Effector memory CD8-positive, alpha-beta T cell (primary cell): ENCODE measurements at regions not wholly inside any gene's neighbourhood (a gene's known extent, or its start where the extent isn't known, plus 50 kb on each side); places are given as distances from the start of the nearest gene placed in this dataset.

Source experiments
- ATAC-seq: fragments of 150-1000 bp; cut with Tn5 transposase; replicated peaks from 2 replicates; pipeline ENCODE4 v1.10.0; 2021; ENCODE audit warnings: mild to moderate bottlenecking, moderate library complexity
- DNase-seq, 3 experiments: peaks; one replicate each; pipeline ENCODE4 v3.0.0; 2021
- H3K27ac Mint-ChIP-seq, 2 donors: one replicate each; pipeline ENCODE4 v1.8.0; 2022; ENCODE audit warnings: mild to moderate bottlenecking in 2 of 2, mixed read lengths in 2 of 2, moderate library complexity in 2 of 2
- H3K27me3 Mint-ChIP-seq, 2 donors: one replicate each; pipeline ENCODE4 v1.8.0; 2022; ENCODE audit warnings: mixed read lengths in 2 of 2
- H3K36me3 Mint-ChIP-seq: one replicate; pipeline ENCODE4 v1.8.0; 2022; ENCODE audit warnings: mild to moderate bottlenecking, moderate library complexity, mixed read lengths; ENCODE audit not compliant: insufficient read depth
- H3K4me1 Mint-ChIP-seq, 2 donors: one replicate each; pipeline ENCODE4 v1.8.0; 2022; ENCODE audit warnings: low read depth in 2 of 2, mixed read lengths in 2 of 2
- H3K4me3 Mint-ChIP-seq, 2 donors: one replicate each; pipeline ENCODE4 v1.8.0; 2022; ENCODE audit warnings: mild to moderate bottlenecking in 2 of 2, mixed read lengths in 2 of 2, moderate library complexity in 2 of 2
- H3K9me3 Mint-ChIP-seq, 2 donors: one replicate each; pipeline ENCODE4 v1.8.0; 2022; ENCODE audit warnings: mixed read lengths in 2 of 2

- Mint-ChIP-seq H3K36me3 (peaks cover 68% of the 10 kb centered on the region), H3K9me3 (no peaks in the 10 kb centered on the region), H3K4me3 (peak overlapping the region; percentile 90 to 95), H3K27me3 (no peaks in the 10 kb centered on the region), H3K27ac (peak overlapping the region; percentile 94 to 95), H3K4me1 (peaks cover 46 to 58% of the 10 kb centered on the region in 2 donors)
- DNase-seq (no peak), ATAC-seq (no peak)
Measured at GRCh38 chr16:85555719-85556455, 57.2 kb upstream of the GSE1 start.

GRCh38 chr16:85556456-85557082 is 56.6 kb upstream of the GSE1 start:
- ATAC-seq = peak; percentile 11
- Mint-ChIP-seq H3K4me3 (peak overlapping the region; percentile 90 to 95), H3K27me3 (no peaks in the 10 kb centered on the region), H3K9me3 (no peaks in the 10 kb centered on the region), H3K27ac (peak overlapping the region; percentile 94 to 95), H3K36me3 (peaks cover 70% of the 10 kb centered on the region), H3K4me1 (peaks cover 47 to 63% of the 10 kb centered on the region in 2 donors)
- peak in 2 of 3 experiments; percentile 25 to 46 for DNase-seq

- Mint-ChIP-seq H3K9me3 (no peaks in the 10 kb centered on the region), H3K27ac (peak overlapping the region; percentile 94 to 95), H3K27me3 (no peaks in the 10 kb centered on the region), H3K4me3 (peak overlapping the region; percentile 90 to 95), H3K4me1 (peaks cover 49 to 66% of the 10 kb centered on the region in 2 donors), H3K36me3 (peaks cover 69% of the 10 kb centered on the region)
- peak; percentile 14 for ATAC-seq
- DNase-seq = peak in 2 of 3 experiments; percentile 37 to 41
Measured at GRCh38 chr16:85557083-85557970, 55.8 kb upstream of the GSE1 start.

- no peaks in the 10 kb centered on the region for H3K27me3 Mint-ChIP-seq
- H3K4me1 Mint-ChIP-seq = peaks cover 49 to 67% of the 10 kb centered on the region in 2 donors
- peak overlapping the region; percentile 90 to 95 for H3K4me3 Mint-ChIP-seq
- peaks cover 68% of the 10 kb centered on the region for H3K36me3 Mint-ChIP-seq
- H3K9me3 Mint-ChIP-seq = no peaks in the 10 kb centered on the region
- DNase-seq (no peak), ATAC-seq (no peak)
- H3K27ac Mint-ChIP-seq = peak overlapping the region; percentile 94 to 95
Measured at GRCh38 chr16:85557971-85558657, 55.0 kb upstream of the GSE1 start.

GRCh38 chr16:85560932-85561247 is 52.2 kb upstream of the GSE1 start:
- no peaks in the 10 kb centered on the region for H3K9me3 Mint-ChIP-seq
- peaks cover 57% of the 10 kb centered on the region for H3K36me3 Mint-ChIP-seq
- ATAC-seq (no peak), DNase-seq (no peak)
- no peaks in the 10 kb centered on the region for H3K27me3 Mint-ChIP-seq
- H3K4me1 Mint-ChIP-seq = peaks cover 62 to 81% of the 10 kb centered on the region in 2 donors
- peak overlapping the region; percentile 13 to 23 for H3K4me3 Mint-ChIP-seq
- peak overlapping the region; percentile 91 to 95 for H3K27ac Mint-ChIP-seq

- peaks cover 56% of the 10 kb centered on the region for H3K36me3 Mint-ChIP-seq
- peak overlapping the region; percentile 91 to 95 for H3K27ac Mint-ChIP-seq
- H3K4me1 Mint-ChIP-seq = peaks cover 66 to 84% of the 10 kb centered on the region in 2 donors
- H3K9me3 Mint-ChIP-seq = no peaks in the 10 kb centered on the region
- peak overlapping the region; percentile 13 to 34 for H3K4me3 Mint-ChIP-seq
- ATAC-seq (no peak), DNase-seq (no peak)
- no peaks in the 10 kb centered on the region for H3K27me3 Mint-ChIP-seq
Measured at GRCh38 chr16:85561248-85562092, 51.7 kb upstream of the GSE1 start.

- H3K27me3 Mint-ChIP-seq = no peaks in the 10 kb centered on the region
- H3K36me3 Mint-ChIP-seq = peaks cover 58% of the 10 kb centered on the region
- peak overlapping the region; percentile 81 to 91 for H3K27ac Mint-ChIP-seq
- DNase-seq (no peak), ATAC-seq (no peak)
- H3K9me3 Mint-ChIP-seq = no peaks in the 10 kb centered on the region
- peak overlapping the region in 1 of 2 donors; percentile 21 for H3K4me3 Mint-ChIP-seq
- H3K4me1 Mint-ChIP-seq = peaks cover 70 to 86% of the 10 kb centered on the region in 2 donors
Measured at GRCh38 chr16:85562093-85562786, 50.9 kb upstream of the GSE1 start.

GRCh38 chr16:85563034-85563433 is 50.1 kb upstream of the GSE1 start:
- Mint-ChIP-seq H3K27ac (peak overlapping the region; percentile 81 to 91), H3K36me3 (peaks cover 60% of the 10 kb centered on the region), H3K9me3 (no peaks in the 10 kb centered on the region), H3K4me3 (peak overlapping the region in 1 of 2 donors; percentile 40), H3K27me3 (no peaks in the 10 kb centered on the region), H3K4me1 (peaks cover 72 to 84% of the 10 kb centered on the region in 2 donors)
- no peak for DNase-seq
- no peak for ATAC-seq
